ENCODE measurements at regions not wholly inside any gene's neighbourhood (a gene's known extent, or its start where the extent isn't known, plus 50 kb on each side); places are given as distances from the start of the nearest gene placed in this dataset.

GRCh38 chr21:25323356-25323949 is 283.8 kb downstream of the MRPL39 start:
- peak; percentile 58 for DNase-seq

- DNase-seq: no peak
Measured at GRCh38 chr21:25314247-25314646, 293.0 kb downstream of the MRPL39 start.

GRCh38 chr21:25313829-25314228 is 293.5 kb downstream of the MRPL39 start:
- no peak for DNase-seq

GRCh38 chr21:25307489-25307888 is 299.8 kb downstream of the MRPL39 start:
- DNase-seq: no peak

GRCh38 chr21:25304611-25305010 is 302.7 kb downstream of the MRPL39 start:
- no peak for DNase-seq

GRCh38 chr21:25300632-25301031 is 306.6 kb downstream of the MRPL39 start:
- no peak for DNase-seq

- no peak for DNase-seq
Measured at GRCh38 chr21:25298512-25299491, 308.5 kb downstream of the MRPL39 start.

- no peak for DNase-seq
Measured at GRCh38 chr21:25297117-25297516, 310.2 kb downstream of the MRPL39 start.

- no peak for DNase-seq
Measured at GRCh38 chr21:25296252-25296651, 311.0 kb downstream of the MRPL39 start.

GRCh38 chr21:25292396-25292795 is 314.9 kb downstream of the MRPL39 start:
- no peak for DNase-seq

- no peak for DNase-seq
Measured at GRCh38 chr21:25283720-25284119, 323.6 kb downstream of the MRPL39 start.

- DNase-seq: no peak
Measured at GRCh38 chr21:25281134-25281533, 326.1 kb downstream of the MRPL39 start.

GRCh38 chr21:25280061-25280460 is 327.2 kb downstream of the MRPL39 start:
- no peak for DNase-seq

GRCh38 chr21:25273959-25274358 is 333.3 kb downstream of the MRPL39 start:
- no peak for DNase-seq

- DNase-seq: no peak
Measured at GRCh38 chr21:25254491-25255174, 352.6 kb downstream of the MRPL39 start.

- DNase-seq: no peak
Measured at GRCh38 chr21:25246546-25246945, 360.7 kb downstream of the MRPL39 start.

- DNase-seq: no peak
Measured at GRCh38 chr21:25244735-25245134, 362.5 kb downstream of the MRPL39 start.

GRCh38 chr21:25243808-25244207 is 363.5 kb downstream of the MRPL39 start:
- DNase-seq: no peak

GRCh38 chr21:25240974-25241373 is 366.3 kb downstream of the MRPL39 start:
- DNase-seq: no peak

GRCh38 chr21:25234857-25235801 is 372.2 kb downstream of the MRPL39 start:
- DNase-seq: no peak

- no peak for DNase-seq
Measured at GRCh38 chr21:25220954-25221353, 386.3 kb downstream of the MRPL39 start.

- DNase-seq: no peak
Measured at GRCh38 chr21:25220169-25220568, 387.1 kb downstream of the MRPL39 start.

Measured in islet precursor cell (in vitro differentiated cells).